Type B pancreatic cell (in vitro differentiated cells): ENCODE measurements at regions not wholly inside any gene's neighbourhood (a gene's known extent, or its start where the extent isn't known, plus 50 kb on each side); places are given as distances from the start of the nearest gene placed in this dataset.

Experiments used
- DNase-seq: peaks from one replicate; pipeline ENCODE4 v3.0.0; 2021; ENCODE audit warnings: mixed read lengths; ENCODE audit not compliant: unreplicated experiment; ENCODE audit errors: extremely low spot score
- H3K27ac Mint-ChIP-seq: 2 replicates; pipeline ENCODE4 v1.8.0; 2021; ENCODE audit warnings: mild to moderate bottlenecking, mixed read lengths
- H3K27me3 Mint-ChIP-seq: 2 replicates; pipeline ENCODE4 v1.8.0; 2021; ENCODE audit warnings: mixed read lengths
- H3K36me3 Mint-ChIP-seq: 2 replicates; pipeline ENCODE4 v1.8.0; 2021; ENCODE audit warnings: mixed read lengths
- H3K4me1 Mint-ChIP-seq: one replicate; pipeline ENCODE4 v1.8.0; 2021; ENCODE audit warnings: mixed read lengths; ENCODE audit not compliant: unreplicated experiment
- H3K4me3 Mint-ChIP-seq: 2 replicates; pipeline ENCODE4 v1.8.0; 2021; ENCODE audit warnings: mild to moderate bottlenecking, mixed read lengths
- H3K9me3 Mint-ChIP-seq: 2 replicates; pipeline ENCODE4 v1.8.0; 2021; ENCODE audit warnings: mixed read lengths
- CTCF ChIP-seq: fragments of 200-600 bp; sonication (generic); conservative IDR thresholded peaks from 2 replicates; pipeline ENCODE4 v1.5.0; 2021; ENCODE audit warnings: antibody characterized with exemption, mild to moderate bottlenecking

GRCh38 chr13:60794751-60795150 is 397.7 kb downstream of the TDRD3 start:
- no peaks in the 10 kb centered on the region for H3K4me1 Mint-ChIP-seq
- no peaks in the 10 kb centered on the region for H3K36me3 Mint-ChIP-seq
- TF ChIP-seq CTCF, result no peak
- H3K9me3 Mint-ChIP-seq, result no peaks in the 10 kb centered on the region
- H3K4me3 Mint-ChIP-seq, result no peak overlapping the region
- DNase-seq, result no peak
- H3K27me3 Mint-ChIP-seq, result no peaks in the 10 kb centered on the region
- H3K27ac Mint-ChIP-seq, result no peak overlapping the region

GRCh38 chr13:60790620-60791019 is 393.6 kb downstream of the TDRD3 start:
- no peaks in the 10 kb centered on the region for H3K36me3 Mint-ChIP-seq
- DNase-seq, result no peak
- H3K4me1 Mint-ChIP-seq, result no peaks in the 10 kb centered on the region
- H3K27me3 Mint-ChIP-seq, result no peaks in the 10 kb centered on the region
- TF ChIP-seq CTCF, result no peak
- no peak overlapping the region for H3K27ac Mint-ChIP-seq
- H3K9me3 Mint-ChIP-seq, result no peaks in the 10 kb centered on the region
- H3K4me3 Mint-ChIP-seq, result no peak overlapping the region

- H3K27me3 Mint-ChIP-seq, result no peaks in the 10 kb centered on the region
- no peak overlapping the region for H3K27ac Mint-ChIP-seq
- H3K36me3 Mint-ChIP-seq, result no peaks in the 10 kb centered on the region
Observed at GRCh38 chr13:60788156-60788829, 391.3 kb downstream of the TDRD3 start.

GRCh38 chr13:60787083-60787482 is 390.1 kb downstream of the TDRD3 start:
- H3K27ac Mint-ChIP-seq, result no peak overlapping the region
- DNase-seq, result no peak
- TF ChIP-seq CTCF, result no peak
- H3K4me1 Mint-ChIP-seq, result no peaks in the 10 kb centered on the region
- no peak overlapping the region for H3K4me3 Mint-ChIP-seq
- H3K36me3 Mint-ChIP-seq, result no peaks in the 10 kb centered on the region
- H3K27me3 Mint-ChIP-seq, result no peaks in the 10 kb centered on the region
- H3K9me3 Mint-ChIP-seq, result no peaks in the 10 kb centered on the region

More at GRCh38 chr13:60788156-60788829, 391.3 kb downstream of the TDRD3 start:
- no peaks in the 10 kb centered on the region for H3K4me1 Mint-ChIP-seq
- H3K4me3 Mint-ChIP-seq, result no peak overlapping the region
- no peak for DNase-seq
- no peak for TF ChIP-seq CTCF
- no peaks in the 10 kb centered on the region for H3K9me3 Mint-ChIP-seq

- no peak overlapping the region for H3K4me3 Mint-ChIP-seq
- H3K4me1 Mint-ChIP-seq, result no peaks in the 10 kb centered on the region
- no peaks in the 10 kb centered on the region for H3K9me3 Mint-ChIP-seq
- TF ChIP-seq CTCF, result no peak
- H3K27ac Mint-ChIP-seq, result no peak overlapping the region
- H3K27me3 Mint-ChIP-seq, result no peaks in the 10 kb centered on the region
- DNase-seq, result no peak
- H3K36me3 Mint-ChIP-seq, result no peaks in the 10 kb centered on the region
Observed at GRCh38 chr13:60772726-60773125, 375.7 kb downstream of the TDRD3 start.
